ENCODE measurements at regions not wholly inside any gene's neighbourhood (a gene's known extent, or its start where the extent isn't known, plus 50 kb on each side); places are given as distances from the start of the nearest gene placed in this dataset.

DNA sequence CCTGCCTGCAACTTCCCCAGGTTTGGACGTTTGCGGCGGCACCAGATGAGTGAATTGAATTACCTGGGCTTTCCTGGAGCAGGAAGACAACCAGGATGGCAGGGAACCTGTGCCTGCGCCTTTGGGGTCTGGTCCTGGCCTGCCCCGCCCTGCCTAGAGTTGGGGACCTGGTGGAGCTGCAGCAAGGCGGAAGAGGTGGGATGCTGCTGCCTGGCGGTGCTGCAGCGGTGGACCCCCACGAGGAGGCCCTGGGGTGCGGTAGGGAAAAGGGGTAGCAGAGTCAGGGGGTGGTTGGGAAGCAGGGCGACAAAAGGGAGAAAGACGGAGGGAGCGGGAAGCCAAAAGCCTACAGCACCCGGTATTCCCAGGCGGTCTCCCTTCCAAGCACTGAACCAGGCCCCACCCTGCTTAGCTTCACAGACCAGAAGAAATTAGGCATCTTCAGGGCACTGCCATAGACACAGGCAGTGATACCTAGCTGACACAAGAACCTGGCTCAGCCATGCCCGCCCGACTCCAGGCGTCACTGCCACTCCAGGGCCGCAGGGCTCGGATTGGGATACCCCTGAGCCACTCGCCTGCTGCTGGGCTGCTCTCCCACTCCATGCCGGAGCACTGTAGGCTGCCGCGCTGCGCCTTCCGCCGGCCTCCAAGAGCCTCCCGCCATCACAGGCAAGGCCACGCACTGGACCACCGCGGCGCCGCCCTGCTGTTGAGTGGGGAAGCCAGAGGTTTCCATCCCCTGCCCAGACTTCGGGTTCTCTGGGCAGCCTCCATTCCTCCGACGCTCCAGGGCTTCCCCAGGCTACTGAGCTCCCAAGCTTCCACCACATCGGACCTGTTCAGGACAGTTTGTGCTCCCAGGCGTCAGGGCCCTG lies 155.2 kb upstream of the ALG10B start:
- no peaks in the 10 kb centered on the region for H3K4me1 ChIP-seq (ENCODE audit: control insufficient read depth, insufficient read depth, low read length)
- no peak overlapping the region for H3K18ac ChIP-seq (ENCODE audit: low read depth, low read length)
- H2BK120ac ChIP-seq (ENCODE audit: low read depth, low read length): no peak overlapping the region
- H2BK15ac ChIP-seq (ENCODE audit: low read depth, low read length): no peak overlapping the region
- POLR2A ChIA-PET (ENCODE audit: unreplicated experiment): no interaction called here
- ATAC-seq (ENCODE audit: low read depth) (no peak), DNase-seq (no peak)
- BruUV-seq (replicated peaks): no TSS peak
- H4K20me1 ChIP-seq (ENCODE audit: insufficient read depth, low read length): no peaks in the 10 kb centered on the region
- no peaks in the 10 kb centered on the region for H3K79me1 ChIP-seq (ENCODE audit: low read depth in 1 of 2, low read length in 2 of 2)
- no peak overlapping the region for H3K56ac ChIP-seq (ENCODE audit: extremely low read depth, insufficient read depth, low read length)
- no peak overlapping the region for H2BK5ac ChIP-seq (ENCODE audit: low read depth, low read length, poor library complexity, severe bottlenecking)
- no peak overlapping the region for H2AK9ac ChIP-seq (replicated peaks; ENCODE audit: low read depth, low read length, poor library complexity)
- TF ChIP-seq CEBPB (IDR thresholded peaks at IDR 0.05; ENCODE audit: low read depth, low read length): no peak
- TF ChIP-seq POLR2A (IDR thresholded peaks at IDR 0.05; ENCODE audit: low read depth, low read length): no peak
- no peak for TF ChIP-seq MAZ (IDR thresholded peaks at IDR 0.05; ENCODE audit: borderline replicate concordance, low read depth, low read length)
- TF ChIP-seq, protein P1, sequence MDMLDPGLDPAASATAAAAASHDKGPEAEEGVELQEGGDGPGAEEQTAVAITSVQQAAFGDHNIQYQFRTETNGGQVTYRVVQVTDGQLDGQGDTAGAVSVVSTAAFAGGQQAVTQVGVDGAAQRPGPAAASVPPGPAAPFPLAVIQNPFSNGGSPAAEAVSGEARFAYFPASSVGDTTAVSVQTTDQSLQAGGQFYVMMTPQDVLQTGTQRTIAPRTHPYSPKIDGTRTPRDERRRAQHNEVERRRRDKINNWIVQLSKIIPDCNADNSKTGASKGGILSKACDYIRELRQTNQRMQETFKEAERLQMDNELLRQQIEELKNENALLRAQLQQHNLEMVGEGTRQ (IDR thresholded peaks at IDR 0.05; ENCODE audit: low read depth, low read length): no peak
- TF ChIP-seq RFX5 (IDR thresholded peaks at IDR 0.05; ENCODE audit: low read depth, low read length): no peak
- no peak for TF ChIP-seq MAFK (IDR thresholded peaks at IDR 0.05; ENCODE audit: low read depth, low read length)
- no peak for TF ChIP-seq MXI1 (IDR thresholded peaks at IDR 0.05; ENCODE audit: borderline replicate concordance, low read depth, low read length)
- no peak for TF ChIP-seq RCOR1 (IDR thresholded peaks at IDR 0.05; ENCODE audit: insufficient replicate concordance, low read length)
- TF ChIP-seq NFE2L2 (IDR thresholded peaks at IDR 0.05; ENCODE audit: low read depth, low read length): no peak
- TF ChIP-seq, protein P2, sequence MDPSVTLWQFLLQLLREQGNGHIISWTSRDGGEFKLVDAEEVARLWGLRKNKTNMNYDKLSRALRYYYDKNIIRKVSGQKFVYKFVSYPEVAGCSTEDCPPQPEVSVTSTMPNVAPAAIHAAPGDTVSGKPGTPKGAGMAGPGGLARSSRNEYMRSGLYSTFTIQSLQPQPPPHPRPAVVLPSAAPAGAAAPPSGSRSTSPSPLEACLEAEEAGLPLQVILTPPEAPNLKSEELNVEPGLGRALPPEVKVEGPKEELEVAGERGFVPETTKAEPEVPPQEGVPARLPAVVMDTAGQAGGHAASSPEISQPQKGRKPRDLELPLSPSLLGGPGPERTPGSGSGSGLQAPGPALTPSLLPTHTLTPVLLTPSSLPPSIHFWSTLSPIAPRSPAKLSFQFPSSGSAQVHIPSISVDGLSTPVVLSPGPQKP (IDR thresholded peaks at IDR 0.05; ENCODE audit: borderline replicate concordance, low read depth, low read length): no peak
- no peak for TF ChIP-seq SMC3 (IDR thresholded peaks at IDR 0.05; ENCODE audit: low read depth, low read length)
- TF ChIP-seq BHLHE40 (IDR thresholded peaks at IDR 0.05; ENCODE audit: low read depth, low read length): no peak
- H4K5ac ChIP-seq (ENCODE audit: low read depth, low read length): no peak overlapping the region
- no peak overlapping the region for H3K4me2 ChIP-seq (ENCODE audit: low read depth, low read length)
- H3K14ac ChIP-seq (replicated peaks; ENCODE audit: low read depth, low read length): no peak overlapping the region
- dilution Hi-C loops (cut with HindIII; ENCODE audit: low sequenced_read_pairs, unreplicated experiment) (no loop called here), in situ Hi-C loops (cut with MboI; ENCODE audit: low sequenced_read_pairs) (no loop called here), intact Hi-C loops (cut with micrococcal nuclease) (no loop called here)
- no peak overlapping the region for H2AFZ ChIP-seq (replicated peaks; ENCODE audit: low read length, poor library complexity)
- no peak overlapping the region for H3K27ac ChIP-seq (ENCODE audit: insufficient read depth, low read length)
- no peak overlapping the region for H4K91ac ChIP-seq (ENCODE audit: insufficient read depth, low read depth, low read length)
- WGBS, 2 experiments (ENCODE audit: extremely low coverage in 2 of 2, insufficient read length in 1 of 2): 77% methylated on average over 11 of the region's 38 CpGs; no CpG with 5 or more reads in 1 of the 2 experiments
- no peak overlapping the region for H3K9ac ChIP-seq (ENCODE audit: low read depth, low read length)
- no peaks in the 10 kb centered on the region for H3K36me3 ChIP-seq (ENCODE audit: control insufficient read depth, insufficient read depth, low read length)
- H2BK20ac ChIP-seq (ENCODE audit: low read depth, low read length): no peak overlapping the region
- H3K4ac ChIP-seq (ENCODE audit: low read depth, low read length): no peak overlapping the region
- H3K9me1 ChIP-seq (ENCODE audit: insufficient read depth, low read length): no peaks in the 10 kb centered on the region
- no peak overlapping the region for H3K23ac ChIP-seq (ENCODE audit: low read depth, low read length)
- H3K9me3 ChIP-seq (ENCODE audit: control insufficient read depth, insufficient read depth, low read length): peaks cover 51% of the 10 kb centered on the region
- no peak overlapping the region for H3K4me3 ChIP-seq (ENCODE audit: insufficient read depth, low read depth, low read length)
- H3K27me3 ChIP-seq (ENCODE audit: control insufficient read depth, insufficient read depth, low read length): no peaks in the 10 kb centered on the region
- H2AK5ac ChIP-seq (ENCODE audit: low read depth, low read length): no peak overlapping the region
- no peak overlapping the region for H4K8ac ChIP-seq (ENCODE audit: low read depth in 2 of 2, low read length in 2 of 2)
- CTCF ChIA-PET: no interaction called here
